ENCODE measurements at regions not wholly inside any gene's neighbourhood (a gene's known extent, or its start where the extent isn't known, plus 50 kb on each side); places are given as distances from the start of the nearest gene placed in this dataset.

DNA sequence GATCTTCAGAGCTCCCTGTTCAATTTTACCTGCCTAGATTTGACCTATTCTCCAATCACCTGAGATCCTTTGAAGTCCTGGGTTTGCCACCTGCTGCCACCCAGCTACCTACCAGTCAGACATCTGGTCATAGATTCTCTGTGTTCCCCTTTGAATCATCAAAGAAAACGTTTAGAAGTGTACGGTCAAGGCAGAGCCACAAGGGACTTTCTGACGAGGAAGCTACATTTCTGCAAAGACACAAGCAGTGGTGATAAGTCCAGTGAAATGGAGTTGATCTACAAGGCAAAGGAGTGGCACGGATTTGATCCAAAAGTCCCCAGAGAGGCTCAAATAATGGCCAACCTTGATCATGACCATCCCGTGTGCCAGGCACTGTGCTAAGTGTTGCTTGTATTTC lies 549.9 kb downstream of the MIAT start:
- TF ChIP-seq ZNF8 (CRISPR knock-in tag; IDR thresholded peaks at IDR 0.05) (no peak), ZC3H10 (CRISPR knock-in tag; IDR thresholded peaks at IDR 0.05) (no peak), GLIS3 (CRISPR knock-in tag; IDR thresholded peaks at IDR 0.05) (no peak), ZFP30 (CRISPR knock-in tag; IDR thresholded peaks at IDR 0.05) (no peak), PPARA (CRISPR knock-in tag; IDR thresholded peaks at IDR 0.05; ENCODE audit: borderline replicate concordance) (no peak), ISL1 (CRISPR knock-in tag; IDR thresholded peaks at IDR 0.05) (no peak), TCF4 (CRISPR knock-in tag; IDR thresholded peaks at IDR 0.05; ENCODE audit: borderline replicate concordance) (no peak), CSDC2 (CRISPR knock-in tag; IDR thresholded peaks at IDR 0.05) (no peak), ZFP3 (CRISPR knock-in tag; IDR thresholded peaks at IDR 0.05) (no peak), RARB (CRISPR knock-in tag; IDR thresholded peaks at IDR 0.05) (no peak)
- TF ChIP-seq, protein P1, sequence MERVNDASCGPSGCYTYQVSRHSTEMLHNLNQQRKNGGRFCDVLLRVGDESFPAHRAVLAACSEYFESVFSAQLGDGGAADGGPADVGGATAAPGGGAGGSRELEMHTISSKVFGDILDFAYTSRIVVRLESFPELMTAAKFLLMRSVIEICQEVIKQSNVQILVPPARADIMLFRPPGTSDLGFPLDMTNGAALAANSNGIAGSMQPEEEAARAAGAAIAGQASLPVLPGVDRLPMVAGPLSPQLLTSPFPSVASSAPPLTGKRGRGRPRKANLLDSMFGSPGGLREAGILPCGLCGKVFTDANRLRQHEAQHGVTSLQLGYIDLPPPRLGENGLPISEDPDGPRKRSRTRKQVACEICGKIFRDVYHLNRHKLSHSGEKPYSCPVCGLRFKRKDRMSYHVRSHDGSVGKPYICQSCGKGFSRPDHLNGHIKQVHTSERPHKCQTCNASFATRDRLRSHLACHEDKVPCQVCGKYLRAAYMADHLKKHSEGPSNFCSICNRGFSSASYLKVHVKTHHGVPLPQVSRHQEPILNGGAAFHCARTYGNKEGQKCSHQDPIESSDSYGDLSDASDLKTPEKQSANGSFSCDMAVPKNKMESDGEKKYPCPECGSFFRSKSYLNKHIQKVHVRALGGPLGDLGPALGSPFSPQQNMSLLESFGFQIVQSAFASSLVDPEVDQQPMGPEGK (CRISPR knock-in tag; IDR thresholded peaks at IDR 0.05; ENCODE audit: borderline replicate concordance) = no peak
- TF ChIP-seq, protein P2, sequence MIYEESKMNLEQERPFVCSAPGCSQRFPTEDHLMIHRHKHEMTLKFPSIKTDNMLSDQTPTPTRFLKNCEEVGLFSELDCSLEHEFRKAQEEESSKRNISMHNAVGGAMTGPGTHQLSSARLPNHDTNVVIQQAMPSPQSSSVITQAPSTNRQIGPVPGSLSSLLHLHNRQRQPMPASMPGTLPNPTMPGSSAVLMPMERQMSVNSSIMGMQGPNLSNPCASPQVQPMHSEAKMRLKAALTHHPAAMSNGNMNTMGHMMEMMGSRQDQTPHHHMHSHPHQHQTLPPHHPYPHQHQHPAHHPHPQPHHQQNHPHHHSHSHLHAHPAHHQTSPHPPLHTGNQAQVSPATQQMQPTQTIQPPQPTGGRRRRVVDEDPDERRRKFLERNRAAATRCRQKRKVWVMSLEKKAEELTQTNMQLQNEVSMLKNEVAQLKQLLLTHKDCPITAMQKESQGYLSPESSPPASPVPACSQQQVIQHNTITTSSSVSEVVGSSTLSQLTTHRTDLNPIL (CRISPR knock-in tag; IDR thresholded peaks at IDR 0.05; ENCODE audit: low read depth) = no peak
- TF ChIP-seq, protein P3, sequence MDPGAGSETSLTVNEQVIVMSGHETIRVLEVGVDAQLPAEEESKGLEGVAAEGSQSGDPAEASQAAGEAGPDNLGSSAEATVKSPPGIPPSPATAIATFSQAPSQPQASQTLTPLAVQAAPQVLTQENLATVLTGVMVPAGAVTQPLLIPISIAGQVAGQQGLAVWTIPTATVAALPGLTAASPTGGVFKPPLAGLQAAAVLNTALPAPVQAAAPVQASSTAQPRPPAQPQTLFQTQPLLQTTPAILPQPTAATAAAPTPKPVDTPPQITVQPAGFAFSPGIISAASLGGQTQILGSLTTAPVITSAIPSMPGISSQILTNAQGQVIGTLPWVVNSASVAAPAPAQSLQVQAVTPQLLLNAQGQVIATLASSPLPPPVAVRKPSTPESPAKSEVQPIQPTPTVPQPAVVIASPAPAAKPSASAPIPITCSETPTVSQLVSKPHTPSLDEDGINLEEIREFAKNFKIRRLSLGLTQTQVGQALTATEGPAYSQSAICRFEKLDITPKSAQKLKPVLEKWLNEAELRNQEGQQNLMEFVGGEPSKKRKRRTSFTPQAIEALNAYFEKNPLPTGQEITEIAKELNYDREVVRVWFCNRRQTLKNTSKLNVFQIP (CRISPR knock-in tag; IDR thresholded peaks at IDR 0.05; ENCODE audit: borderline replicate concordance, low read depth) = no peak
- TF ChIP-seq, protein P4, sequence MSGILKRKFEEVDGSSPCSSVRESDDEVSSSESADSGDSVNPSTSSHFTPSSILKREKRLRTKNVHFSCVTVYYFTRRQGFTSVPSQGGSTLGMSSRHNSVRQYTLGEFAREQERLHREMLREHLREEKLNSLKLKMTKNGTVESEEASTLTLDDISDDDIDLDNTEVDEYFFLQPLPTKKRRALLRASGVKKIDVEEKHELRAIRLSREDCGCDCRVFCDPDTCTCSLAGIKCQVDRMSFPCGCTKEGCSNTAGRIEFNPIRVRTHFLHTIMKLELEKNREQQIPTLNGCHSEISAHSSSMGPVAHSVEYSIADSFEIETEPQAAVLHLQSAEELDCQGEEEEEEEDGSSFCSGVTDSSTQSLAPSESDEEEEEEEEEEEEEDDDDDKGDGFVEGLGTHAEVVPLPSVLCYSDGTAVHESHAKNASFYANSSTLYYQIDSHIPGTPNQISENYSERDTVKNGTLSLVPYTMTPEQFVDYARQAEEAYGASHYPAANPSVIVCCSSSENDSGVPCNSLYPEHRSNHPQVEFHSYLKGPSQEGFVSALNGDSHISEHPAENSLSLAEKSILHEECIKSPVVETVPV (CRISPR knock-in tag; IDR thresholded peaks at IDR 0.05) = no peak
